ENCODE measurements at regions not wholly inside any gene's neighbourhood (a gene's known extent, or its start where the extent isn't known, plus 50 kb on each side); places are given as distances from the start of the nearest gene placed in this dataset.

DNA sequence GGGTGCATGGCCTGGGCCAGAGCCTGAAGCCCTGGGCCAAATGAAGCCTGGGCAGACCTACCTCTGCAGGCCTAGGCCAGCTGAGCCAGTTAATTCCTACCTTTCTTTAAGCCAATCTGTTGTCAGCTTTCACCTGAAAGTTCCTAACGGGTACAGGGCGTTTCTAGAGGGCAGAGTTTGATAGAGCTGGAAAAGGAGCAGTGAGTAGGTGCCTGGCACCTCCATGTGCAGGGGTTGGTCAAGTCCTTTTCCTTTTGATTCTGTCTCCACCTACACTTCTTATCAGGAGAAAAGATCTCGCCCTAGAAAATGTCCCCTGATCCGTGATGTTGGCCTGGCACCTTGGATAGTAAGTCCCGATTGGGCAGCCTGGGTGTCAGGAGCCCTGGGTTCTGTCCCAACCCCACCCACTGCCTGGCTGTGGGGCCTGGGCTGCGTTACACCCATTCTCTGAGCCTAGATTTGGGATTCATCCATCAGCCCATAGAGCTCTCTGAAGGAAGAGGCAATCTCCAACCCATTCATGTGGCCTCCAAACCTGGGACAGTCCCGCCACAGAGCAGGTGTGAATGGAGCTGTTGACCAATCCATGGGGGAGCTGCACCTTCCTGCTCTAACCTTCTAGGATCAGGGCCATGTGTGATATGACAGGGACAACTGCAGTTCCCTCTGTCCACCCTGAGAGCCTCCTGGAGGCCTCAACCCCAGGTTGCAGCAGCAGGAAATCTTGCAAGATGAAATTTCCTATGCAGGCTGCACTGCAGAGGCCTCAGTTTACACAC lies 304.3 kb downstream of the MATN1 start:
- CTCF ChIA-PET, result interaction anchor here (1.3 kb wide), 1 partner anchor 10 kb away, joined by 5 read pairs; no protein-coding TSS in a partner anchor
- Histone ChIP-seq H3K27ac (no peak overlapping the region), H3K4me3 (no peak overlapping the region), H3K4me1 (no peaks in the 10 kb centered on the region), H3K9me3 (no peaks in the 10 kb centered on the region), H3K4me2 (no peak overlapping the region)
- FAIRE-seq (no peak), DNase-seq (ENCODE audit: low read depth in 1 of 2, low spot score in 1 of 2) (no peak), ATAC-seq (no peak)
- POLR2A ChIA-PET, result no interaction called here
- WGBS (ENCODE audit: missing lambda C conversion rate), result 57% methylated on average over 4 of the region's 7 CpGs
- TF ChIP-seq ZFP36 (IDR thresholded peaks at IDR 0.05; ENCODE audit: borderline replicate concordance, partially characterized antibody), result no peak
- no peak for TF ChIP-seq E2F6 (IDR thresholded peaks at IDR 0.05; ENCODE audit: borderline replicate concordance, low read depth)
- TF ChIP-seq FOSL2 (IDR thresholded peaks at IDR 0.05), result no peak
- no peak for TF ChIP-seq FOSL2 (CRISPR knock-in tag; IDR thresholded peaks at IDR 0.05)
- no peak for TF ChIP-seq RARB (CRISPR knock-in tag; IDR thresholded peaks at IDR 0.05)
- no peak for TF ChIP-seq HEYL (CRISPR knock-in tag; IDR thresholded peaks at IDR 0.05)
- TF ChIP-seq POLR2AphosphoS2 (conservative IDR thresholded peaks at IDR 0.05; ENCODE audit: low read length), result no peak
- no peak for TF ChIP-seq CBX2 (IDR thresholded peaks at IDR 0.05; ENCODE audit: borderline replicate concordance, low read depth)
- no peak for TF ChIP-seq JUNB (IDR thresholded peaks at IDR 0.05)
- TF ChIP-seq ELK1 (IDR thresholded peaks at IDR 0.05; ENCODE audit: low read depth, low read length), result no peak
- no peak for TF ChIP-seq CHD4 (IDR thresholded peaks at IDR 0.05; ENCODE audit: borderline replicate concordance)
- no peak for TF ChIP-seq CEBPB (IDR thresholded peaks at IDR 0.05)
- TF ChIP-seq, protein P1, sequence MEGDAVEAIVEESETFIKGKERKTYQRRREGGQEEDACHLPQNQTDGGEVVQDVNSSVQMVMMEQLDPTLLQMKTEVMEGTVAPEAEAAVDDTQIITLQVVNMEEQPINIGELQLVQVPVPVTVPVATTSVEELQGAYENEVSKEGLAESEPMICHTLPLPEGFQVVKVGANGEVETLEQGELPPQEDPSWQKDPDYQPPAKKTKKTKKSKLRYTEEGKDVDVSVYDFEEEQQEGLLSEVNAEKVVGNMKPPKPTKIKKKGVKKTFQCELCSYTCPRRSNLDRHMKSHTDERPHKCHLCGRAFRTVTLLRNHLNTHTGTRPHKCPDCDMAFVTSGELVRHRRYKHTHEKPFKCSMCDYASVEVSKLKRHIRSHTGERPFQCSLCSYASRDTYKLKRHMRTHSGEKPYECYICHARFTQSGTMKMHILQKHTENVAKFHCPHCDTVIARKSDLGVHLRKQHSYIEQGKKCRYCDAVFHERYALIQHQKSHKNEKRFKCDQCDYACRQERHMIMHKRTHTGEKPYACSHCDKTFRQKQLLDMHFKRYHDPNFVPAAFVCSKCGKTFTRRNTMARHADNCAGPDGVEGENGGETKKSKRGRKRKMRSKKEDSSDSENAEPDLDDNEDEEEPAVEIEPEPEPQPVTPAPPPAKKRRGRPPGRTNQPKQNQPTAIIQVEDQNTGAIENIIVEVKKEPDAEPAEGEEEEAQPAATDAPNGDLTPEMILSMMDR (IDR thresholded peaks at IDR 0.05), result no peak
- no peak for TF ChIP-seq KDM5A (IDR thresholded peaks at IDR 0.05)

DNA sequence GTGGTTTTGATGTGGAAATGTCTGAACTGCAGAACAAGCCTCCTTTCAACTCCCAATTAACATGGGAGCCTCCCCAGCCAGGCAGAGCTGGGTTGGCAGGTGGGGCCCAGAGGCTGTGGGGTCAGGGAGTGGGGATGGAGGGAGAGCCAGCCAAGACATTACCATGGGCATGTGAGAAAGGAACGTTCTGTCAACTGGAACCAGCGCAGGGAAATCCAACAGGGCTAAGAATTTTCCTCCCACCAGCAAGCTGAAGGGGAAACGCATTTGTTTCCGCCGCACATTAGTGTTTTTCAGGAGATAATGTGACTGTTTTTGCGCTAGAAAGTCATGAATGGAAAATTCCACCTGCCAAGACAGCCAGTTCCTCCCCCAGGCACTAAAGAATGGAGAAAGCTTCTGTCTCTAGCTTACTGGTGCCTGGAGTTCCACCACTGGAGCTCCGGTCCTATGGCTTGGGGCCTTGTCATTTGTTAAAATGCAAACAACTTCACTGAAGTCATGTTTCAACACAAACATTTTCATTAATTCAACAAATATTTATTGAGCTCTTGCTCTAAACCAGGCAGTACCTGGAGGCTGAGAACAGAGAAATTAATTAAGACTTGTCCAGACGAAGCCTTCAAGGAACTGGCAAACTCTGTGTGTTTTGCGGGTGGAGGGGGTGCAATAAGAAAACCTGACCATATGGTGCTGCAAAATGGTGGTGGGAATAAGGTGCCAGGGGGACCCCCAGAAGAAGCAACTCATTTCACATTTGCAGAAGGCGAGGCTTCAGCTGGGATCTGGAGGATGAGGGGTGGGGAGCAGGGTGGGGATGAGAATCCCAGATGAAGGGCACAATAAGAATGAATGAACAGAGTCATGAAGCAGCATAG lies 305.1 kb downstream of the MATN1 start:
- CTCF ChIA-PET, result interaction anchor here (1.3 to 1.4 kb wide), 2 partner anchors 10 to 38 kb away, joined by 3 to 5 read pairs; no protein-coding TSS in a partner anchor

DNA sequence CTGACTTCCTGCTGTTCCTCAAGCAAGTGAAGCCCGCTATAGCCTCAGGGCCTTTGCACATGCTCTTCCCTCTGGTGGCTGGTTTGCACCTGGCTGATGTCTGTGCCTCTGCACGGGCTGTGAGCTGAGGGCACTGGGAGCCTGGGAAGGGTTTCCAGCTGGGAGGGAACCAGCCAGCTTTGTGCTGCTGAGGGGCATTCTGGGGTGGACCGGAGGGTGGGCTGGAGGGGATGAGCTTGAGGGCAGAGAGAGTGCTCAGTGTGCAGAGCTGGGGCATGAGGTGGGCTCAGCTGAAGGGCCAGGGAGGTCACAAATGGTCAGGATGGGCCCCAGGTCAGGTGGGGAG lies 305.7 kb downstream of the MATN1 start:
- Histone ChIP-seq H3K4me3 (no peak overlapping the region), H3K4me1 (no peaks in the 10 kb centered on the region), H3K9me3 (no peaks in the 10 kb centered on the region), H3K27ac (no peak overlapping the region), H3K4me2 (no peak overlapping the region)
- FAIRE-seq (no peak), DNase-seq (ENCODE audit: low read depth in 1 of 2, low spot score in 1 of 2) (no peak), ATAC-seq (no peak)
- TF ChIP-seq HOXB5 (CRISPR knock-in tag; IDR thresholded peaks at IDR 0.05), result no peak
- no peak for TF ChIP-seq HEYL (CRISPR knock-in tag; IDR thresholded peaks at IDR 0.05)
- TF ChIP-seq TFCP2L1 (CRISPR knock-in tag; IDR thresholded peaks at IDR 0.05), result no peak
- no peak for TF ChIP-seq POLR2A (IDR thresholded peaks at IDR 0.05; ENCODE audit: low read length)
- 68% methylated on average over 2 of the region's 3 CpGs for whole genome bisulfite sequencing (ENCODE audit: missing lambda C conversion rate)
- POLR2A ChIA-PET, result no interaction called here
- CTCF ChIA-PET, result interaction anchor here (1.3 to 1.4 kb wide), 2 partner anchors 9 to 37 kb away, joined by 3 to 5 read pairs; no protein-coding TSS in a partner anchor

More for the DNA sequence above, 305.1 kb downstream of the MATN1 start:
- TF ChIP-seq RCOR1 (IDR thresholded peaks at IDR 0.05; ENCODE audit: low read depth, low read length), result no peak
- TF ChIP-seq FOXS1 (CRISPR knock-in tag; IDR thresholded peaks at IDR 0.05), result no peak
- no peak for TF ChIP-seq CHD2 (IDR thresholded peaks at IDR 0.05; ENCODE audit: low read length, partially characterized antibody)
- TF ChIP-seq HOXB13 (CRISPR knock-in tag; IDR thresholded peaks at IDR 0.05; ENCODE audit: low read depth), result no peak
- ATAC-seq (no peak), FAIRE-seq (no peak), DNase-seq (ENCODE audit: low read depth in 1 of 2, low spot score in 1 of 2) (no peak)
- no peaks in the 10 kb centered on the region for H3K9me3 ChIP-seq
- no peak overlapping the region for H3K4me3 ChIP-seq
- no peak overlapping the region for H3K27ac ChIP-seq
- H3K4me2 ChIP-seq, result no peak overlapping the region
- WGBS (ENCODE audit: missing lambda C conversion rate), result 75% methylated on average over 10 of the region's 10 CpGs
- POLR2A ChIA-PET, result no interaction called here
- no peaks in the 10 kb centered on the region for H3K4me1 ChIP-seq
